ENCODE measurements at regions not wholly inside any gene's neighbourhood (a gene's known extent, or its start where the extent isn't known, plus 50 kb on each side); places are given as distances from the start of the nearest gene placed in this dataset.

GRCh38 chr18:56085551-56085950, 497.6 kb upstream of the TCF4 start:
- no peak for TF ChIP-seq TAF1 (IDR thresholded peaks at IDR 0.05; ENCODE audit: low read depth, low read length)
- TF ChIP-seq KDM1A (IDR thresholded peaks at IDR 0.05; ENCODE audit: borderline replicate concordance, low read length): no peak
- TF ChIP-seq HDAC2 (IDR thresholded peaks at IDR 0.05; ENCODE audit: borderline replicate concordance in 1 of 2, low read depth in 2 of 2, low read length in 2 of 2): no peak
- TF ChIP-seq POLR2A (IDR thresholded peaks at IDR 0.05; ENCODE audit: control extremely low read depth in 1 of 2, low read depth in 2 of 2, low read length in 2 of 2): no peak
- no peak for TF ChIP-seq BRCA1 (IDR thresholded peaks at IDR 0.05; ENCODE audit: low read depth, low read length)
- TF ChIP-seq SIN3A (conservative IDR thresholded peaks at IDR 0.05 in 1 of 2, IDR thresholded peaks at IDR 0.05 in 1 of 2; ENCODE audit: low read depth in 1 of 2, low read length in 2 of 2): no peak

All from H1 (cell line).